Endothelial cell (in vitro differentiated cells): ENCODE measurements at regions not wholly inside any gene's neighbourhood (a gene's known extent, or its start where the extent isn't known, plus 50 kb on each side); places are given as distances from the start of the nearest gene placed in this dataset.

Experiments
- DNase-seq: peaks from one replicate; pipeline ENCODE4 v3.0.0; 2021; ENCODE audit warnings: low spot score
- H3K27ac Mint-ChIP-seq: one replicate; pipeline ENCODE4 v1.8.0; 2021; ENCODE audit warnings: mixed read lengths, inconsistent platforms; ENCODE audit not compliant: unreplicated experiment
- H3K27me3 Mint-ChIP-seq: one replicate; pipeline ENCODE4 v1.8.0; 2021; ENCODE audit warnings: mild to moderate bottlenecking, moderate library complexity, mixed read lengths, inconsistent platforms; ENCODE audit not compliant: unreplicated experiment
- H3K36me3 Mint-ChIP-seq: one replicate; pipeline ENCODE4 v1.8.0; 2021; ENCODE audit warnings: mild to moderate bottlenecking, low read depth, mixed read lengths, inconsistent platforms; ENCODE audit not compliant: unreplicated experiment
- H3K4me1 Mint-ChIP-seq: one replicate; pipeline ENCODE4 v1.8.0; 2021; ENCODE audit warnings: mild to moderate bottlenecking, mixed read lengths, inconsistent platforms; ENCODE audit not compliant: unreplicated experiment
- H3K4me3 Mint-ChIP-seq: one replicate; pipeline ENCODE4 v1.8.0; 2021; ENCODE audit warnings: mild to moderate bottlenecking, mixed read lengths, inconsistent platforms; ENCODE audit not compliant: unreplicated experiment
- H3K9me3 Mint-ChIP-seq: one replicate; pipeline ENCODE4 v1.8.0; 2021; ENCODE audit warnings: mixed read lengths, inconsistent platforms; ENCODE audit not compliant: unreplicated experiment
- TF ChIP-seq, protein P1 (sequence below): fragments of 200-600 bp; sonication (generic); IDR thresholded peaks from one replicate; pipeline ENCODE4 v1.5.0; 2021; ENCODE audit warnings: antibody characterized with exemption; ENCODE audit not compliant: unreplicated experiment

DNA sequence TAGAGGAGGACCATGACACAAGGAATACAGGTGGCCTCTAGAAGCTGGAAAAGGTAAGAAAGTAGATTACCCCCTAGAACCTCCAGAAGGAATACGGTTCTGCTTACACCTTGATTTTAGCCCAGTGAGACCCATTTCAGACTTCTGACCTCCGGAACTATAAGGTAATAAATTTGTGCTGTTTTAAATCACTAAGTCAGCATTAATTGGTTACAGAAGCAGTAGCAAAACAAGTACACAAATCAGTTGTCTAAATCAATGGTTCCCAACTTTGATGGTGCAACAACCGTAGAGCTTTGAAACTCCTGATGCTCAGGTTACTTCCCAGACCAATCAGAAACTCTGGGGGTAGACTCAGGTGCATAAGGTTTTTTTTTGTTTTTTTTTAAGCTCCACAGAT lies 113.6 kb downstream of the RTL9 start:
- Mint-ChIP-seq H3K27ac (no peak overlapping the region), H3K9me3 (no peaks in the 10 kb centered on the region), H3K4me1 (no peaks in the 10 kb centered on the region), H3K4me3 (no peak overlapping the region), H3K27me3 (no peaks in the 10 kb centered on the region), H3K36me3 (no peaks in the 10 kb centered on the region)
- no peak for DNase-seq
- TF ChIP-seq, protein P1, sequence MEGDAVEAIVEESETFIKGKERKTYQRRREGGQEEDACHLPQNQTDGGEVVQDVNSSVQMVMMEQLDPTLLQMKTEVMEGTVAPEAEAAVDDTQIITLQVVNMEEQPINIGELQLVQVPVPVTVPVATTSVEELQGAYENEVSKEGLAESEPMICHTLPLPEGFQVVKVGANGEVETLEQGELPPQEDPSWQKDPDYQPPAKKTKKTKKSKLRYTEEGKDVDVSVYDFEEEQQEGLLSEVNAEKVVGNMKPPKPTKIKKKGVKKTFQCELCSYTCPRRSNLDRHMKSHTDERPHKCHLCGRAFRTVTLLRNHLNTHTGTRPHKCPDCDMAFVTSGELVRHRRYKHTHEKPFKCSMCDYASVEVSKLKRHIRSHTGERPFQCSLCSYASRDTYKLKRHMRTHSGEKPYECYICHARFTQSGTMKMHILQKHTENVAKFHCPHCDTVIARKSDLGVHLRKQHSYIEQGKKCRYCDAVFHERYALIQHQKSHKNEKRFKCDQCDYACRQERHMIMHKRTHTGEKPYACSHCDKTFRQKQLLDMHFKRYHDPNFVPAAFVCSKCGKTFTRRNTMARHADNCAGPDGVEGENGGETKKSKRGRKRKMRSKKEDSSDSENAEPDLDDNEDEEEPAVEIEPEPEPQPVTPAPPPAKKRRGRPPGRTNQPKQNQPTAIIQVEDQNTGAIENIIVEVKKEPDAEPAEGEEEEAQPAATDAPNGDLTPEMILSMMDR, result no peak

DNA sequence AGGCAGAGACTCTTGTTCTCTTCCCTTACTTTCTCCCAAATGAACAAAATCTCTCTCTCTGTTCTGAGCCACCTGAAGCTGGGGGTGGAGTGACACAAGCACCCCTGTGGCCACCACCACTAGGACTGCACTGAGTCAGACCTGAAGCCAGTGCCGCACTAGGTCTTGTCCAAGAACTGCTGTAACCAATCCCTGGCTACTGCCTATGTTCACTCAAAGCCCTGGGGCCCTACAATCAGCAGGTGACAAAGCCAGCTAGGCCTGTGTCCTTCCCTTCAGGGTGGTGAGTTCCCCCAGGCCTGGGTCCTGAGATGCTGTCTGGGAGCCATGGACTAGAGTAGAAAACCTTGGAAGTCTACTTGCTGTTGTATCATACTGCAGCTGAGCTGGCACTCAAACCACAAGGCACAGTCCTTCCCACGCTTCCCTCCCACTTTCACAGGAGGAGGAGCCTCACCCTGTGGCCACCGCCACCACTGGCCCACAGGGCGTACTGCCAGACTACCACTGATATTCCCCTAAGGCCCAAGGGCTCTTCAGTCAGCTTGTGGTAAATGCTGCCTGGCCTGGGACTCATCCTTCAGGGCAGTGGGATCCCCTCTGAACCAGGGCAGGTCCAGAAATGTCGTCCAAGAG lies 119.1 kb downstream of the RTL9 start:
- no peaks in the 10 kb centered on the region for H3K36me3 Mint-ChIP-seq
- H3K9me3 Mint-ChIP-seq, result no peaks in the 10 kb centered on the region
- H3K4me1 Mint-ChIP-seq, result no peaks in the 10 kb centered on the region
- no peak for DNase-seq
- H3K4me3 Mint-ChIP-seq, result no peak overlapping the region
- TF ChIP-seq, protein P1, result no peak
- H3K27ac Mint-ChIP-seq, result no peak overlapping the region
- no peaks in the 10 kb centered on the region for H3K27me3 Mint-ChIP-seq

DNA sequence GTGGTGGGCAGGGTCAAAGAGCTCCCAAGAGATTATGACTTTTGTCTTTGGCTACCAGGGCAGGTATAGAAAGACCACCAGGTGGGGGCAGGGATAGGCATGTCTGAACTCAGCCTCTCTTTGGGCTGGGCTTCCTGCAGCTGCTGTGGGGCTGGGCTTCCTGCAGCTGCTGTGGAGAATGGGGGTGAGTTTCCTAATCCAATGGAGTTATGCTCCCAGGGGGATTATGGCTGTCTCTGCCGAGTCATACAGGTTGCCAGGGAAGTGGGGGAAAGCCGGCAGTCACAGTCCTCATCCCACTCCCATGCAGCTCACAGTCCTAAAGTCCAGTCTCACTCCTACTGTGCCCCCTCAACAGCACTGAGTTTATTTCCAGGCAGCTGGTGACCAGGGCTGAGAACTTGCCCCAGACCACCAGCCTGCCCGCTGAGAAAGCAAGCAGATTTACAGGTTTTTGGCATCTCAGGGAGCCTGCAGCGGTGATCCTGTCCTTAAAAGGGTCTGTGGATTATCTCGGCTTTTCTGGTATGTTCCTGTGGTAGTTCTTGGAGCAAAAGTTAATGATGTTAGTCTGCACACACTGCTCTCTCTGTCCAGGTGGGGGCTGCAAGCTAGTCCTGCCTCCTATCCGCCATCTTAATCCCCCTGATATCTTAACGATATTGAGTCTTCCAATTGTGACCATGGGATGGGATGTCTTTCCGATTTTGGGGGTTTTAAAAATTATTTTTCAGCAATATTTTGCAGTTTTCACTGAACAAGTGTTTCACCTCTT lies 133.4 kb downstream of the RTL9 start:
- Mint-ChIP-seq H3K4me1 (no peaks in the 10 kb centered on the region), H3K4me3 (no peak overlapping the region), H3K27me3 (peaks cover 4% of the 10 kb centered on the region), H3K9me3 (no peaks in the 10 kb centered on the region), H3K36me3 (no peaks in the 10 kb centered on the region), H3K27ac (no peak overlapping the region)
- no peak for DNase-seq
- TF ChIP-seq, protein P1, result no peak

DNA sequence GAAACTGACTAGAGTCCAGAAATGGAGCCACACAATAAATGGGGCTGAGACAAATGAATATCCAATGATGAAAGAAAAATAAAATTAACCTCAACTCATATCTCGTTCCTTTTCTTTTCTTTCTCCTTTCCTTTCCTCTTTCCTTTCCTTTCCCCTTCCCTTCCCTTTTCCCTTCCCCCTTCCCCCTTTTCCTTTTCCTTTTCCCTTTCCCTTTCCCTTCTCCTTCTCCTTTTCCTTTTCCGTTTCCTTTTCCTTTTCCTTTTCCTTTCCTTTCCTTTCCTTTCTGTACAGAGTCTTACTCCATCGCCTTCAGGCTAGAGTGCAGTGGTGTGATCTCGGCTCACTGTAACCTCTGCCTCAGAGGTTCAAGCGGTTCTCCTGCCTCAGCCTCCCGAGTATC lies 146.3 kb downstream of the RTL9 start:
- Mint-ChIP-seq H3K9me3 (no peaks in the 10 kb centered on the region), H3K27me3 (no peaks in the 10 kb centered on the region), H3K4me3 (no peak overlapping the region), H3K36me3 (no peaks in the 10 kb centered on the region), H3K4me1 (no peaks in the 10 kb centered on the region), H3K27ac (no peak overlapping the region)
- TF ChIP-seq, protein P1, result no peak
- no peak for DNase-seq
